SKM-1 (cell line): ENCODE measurements at regions not wholly inside any gene's neighbourhood (a gene's known extent, or its start where the extent isn't known, plus 50 kb on each side); places are given as distances from the start of the nearest gene placed in this dataset.
"Not testable (repeated sequence)": the region's sequence is repeated elsewhere in the genome, so short reads cannot be mapped to it uniquely, and the experiment has no call there.

Experiments used
- DNase-seq: peaks from one replicate; lab custom pipeline; 2025; ENCODE audit not compliant: unreplicated experiment; lab: John Stamatoyannopoulos, UW

DNA sequence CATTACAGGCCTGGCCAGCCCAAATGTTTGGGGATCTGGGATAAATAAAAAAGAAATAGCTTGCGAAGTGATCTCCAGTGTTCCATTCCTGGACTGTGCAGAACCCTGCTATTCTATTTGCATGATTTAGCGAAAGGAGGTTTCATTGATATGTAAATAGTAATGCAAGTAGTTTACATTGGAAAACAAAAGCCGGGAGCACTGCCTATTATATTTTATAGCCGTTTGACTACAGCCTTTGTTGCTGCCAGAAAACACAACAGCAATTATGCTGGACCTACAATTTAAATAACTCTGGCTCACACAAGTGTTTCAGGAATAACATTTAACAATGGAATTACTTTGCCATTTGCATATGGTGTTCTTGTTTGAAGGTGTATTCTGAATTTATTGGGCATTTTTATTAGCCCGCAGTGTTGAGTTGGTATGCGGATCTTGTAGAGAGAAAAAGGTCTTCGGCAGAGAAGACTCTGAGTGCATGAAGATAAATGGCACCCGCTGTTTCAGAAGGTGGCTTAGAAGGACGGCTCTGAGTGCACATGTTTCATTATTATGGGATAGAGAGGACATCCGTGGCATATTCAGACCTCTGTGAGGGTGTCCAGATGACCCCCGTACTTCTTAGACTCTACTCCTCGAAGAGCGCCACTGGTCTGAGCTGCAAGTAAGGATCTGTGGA, 315.0 kb downstream of the BRD1 start:
- DNase-seq = no peak

DNA sequence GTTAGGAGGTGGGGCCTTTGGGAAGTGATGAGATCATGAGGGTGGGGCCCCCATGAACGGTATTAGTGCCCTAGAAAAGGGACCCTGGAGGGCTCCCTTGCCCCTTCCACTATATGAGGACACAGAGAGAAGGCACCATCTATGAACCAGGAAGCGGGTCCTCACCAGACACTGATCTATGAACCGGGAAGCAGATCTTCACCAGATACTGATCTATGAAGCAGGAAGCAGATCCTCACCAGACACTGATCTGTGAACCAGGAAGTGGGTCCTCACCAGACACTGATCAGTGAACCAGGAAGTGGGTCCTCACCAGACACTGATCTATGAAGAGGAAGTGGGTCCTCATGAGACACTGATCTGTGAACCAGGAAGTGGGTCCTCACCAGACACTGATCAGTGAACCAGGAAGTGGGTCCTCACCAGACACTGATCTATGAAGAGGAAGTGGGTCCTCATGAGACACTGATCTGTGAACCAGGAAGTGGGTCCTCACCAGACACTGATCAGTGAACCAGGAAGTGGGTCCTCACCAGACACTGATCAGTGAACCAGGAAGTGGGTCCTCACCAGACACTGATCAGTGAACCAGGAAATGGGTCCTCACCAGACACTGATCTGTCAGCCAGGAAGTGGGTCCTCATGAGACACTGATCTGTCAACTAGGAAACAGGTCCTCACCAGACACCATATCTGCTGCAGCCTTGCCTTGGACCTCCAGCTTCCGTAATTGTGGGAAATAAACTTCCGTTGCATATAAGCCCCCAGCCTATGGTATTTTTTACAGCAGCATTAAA, 316.1 kb downstream of the BRD1 start:
- DNase-seq = not testable (repeated sequence)

DNA sequence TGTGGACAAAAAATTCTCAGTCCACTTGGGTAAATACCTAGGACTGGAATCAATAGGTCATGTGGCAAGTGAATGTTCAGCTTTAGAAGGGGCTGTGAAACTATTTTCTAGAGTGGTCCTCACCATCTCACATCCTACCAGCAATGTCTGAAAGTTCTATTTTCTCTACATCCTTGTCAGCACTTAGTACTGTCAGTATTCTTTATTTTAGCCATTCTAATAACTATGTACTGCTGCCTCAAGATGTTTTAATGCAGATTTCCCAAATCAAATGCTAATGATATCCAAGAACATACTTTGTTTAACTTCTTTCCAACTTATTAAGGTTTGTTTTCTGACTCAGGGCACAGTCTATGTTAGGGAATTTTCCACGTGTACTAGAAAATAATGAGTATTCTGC, 317.0 kb downstream of the BRD1 start:
- no peak for DNase-seq

DNA sequence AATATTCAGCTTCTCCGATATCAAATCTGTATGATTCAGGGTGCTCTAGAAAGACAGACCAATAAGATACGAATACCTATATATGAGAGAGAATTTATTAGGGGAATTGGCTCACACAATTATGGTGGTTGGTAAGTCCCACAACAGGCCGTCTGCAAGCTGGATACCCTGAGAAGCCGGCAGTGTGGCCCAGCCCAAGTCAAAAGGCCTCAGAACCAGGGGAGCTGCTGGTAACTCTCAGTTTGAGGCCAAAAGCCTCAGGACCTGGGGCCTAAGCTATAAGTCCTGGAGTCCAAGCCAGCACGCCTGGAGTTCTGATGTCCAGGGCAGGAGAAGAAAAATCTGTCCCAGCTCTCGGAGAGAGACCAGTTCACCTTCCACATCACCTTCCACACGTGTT, 318.7 kb downstream of the BRD1 start:
- no peak for DNase-seq

DNA sequence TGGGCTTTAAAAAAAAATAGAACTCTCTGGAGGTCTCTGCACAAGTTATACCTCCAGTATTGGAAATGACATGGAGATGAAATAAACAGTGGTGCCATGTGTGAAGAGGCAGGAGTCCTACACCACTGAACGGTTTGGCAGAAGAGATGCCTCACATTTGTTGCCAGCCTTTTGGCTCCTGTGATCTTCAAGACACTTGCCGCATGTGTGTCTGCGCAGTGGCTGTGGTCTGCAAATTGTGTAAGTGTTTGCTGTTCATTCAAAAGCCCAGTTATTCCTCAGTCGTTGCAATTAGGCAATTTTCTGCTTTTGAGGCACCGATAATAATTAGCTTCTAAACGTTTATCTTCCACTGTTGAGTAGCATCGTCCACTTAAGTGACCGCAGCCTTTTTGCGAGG, 319.1 kb downstream of the BRD1 start:
- no peak for DNase-seq

DNA sequence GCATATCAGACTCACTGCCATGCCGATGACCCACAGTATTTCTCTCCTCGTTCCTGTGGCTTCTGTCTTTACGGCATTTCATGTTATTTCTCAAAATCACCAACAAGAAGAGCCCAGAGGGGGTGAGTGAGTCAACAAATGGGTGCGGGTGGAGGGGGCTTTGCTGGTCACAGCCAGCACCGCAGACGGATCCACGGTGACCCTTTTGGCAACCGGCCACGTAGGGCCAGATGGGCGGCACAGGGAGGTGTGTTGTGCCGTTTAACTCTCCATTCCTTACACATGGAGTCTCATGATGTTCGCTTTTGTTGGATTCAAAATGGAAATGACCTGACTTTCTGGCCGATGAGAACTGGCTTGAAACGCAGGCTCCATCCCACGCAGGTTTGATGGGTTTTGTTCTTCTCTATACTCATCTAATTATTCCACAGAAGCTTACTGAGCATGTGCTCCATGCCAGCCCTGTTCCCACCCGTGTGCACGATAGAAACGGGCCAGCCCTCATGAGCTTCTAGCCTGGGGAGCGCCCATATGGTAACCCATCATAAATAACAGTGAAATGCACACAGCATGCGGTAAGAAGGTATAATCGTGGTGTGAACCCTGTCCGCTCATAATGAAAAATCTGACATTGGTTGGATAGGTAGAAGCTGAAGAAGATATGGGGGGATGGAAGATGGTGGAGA, 319.9 kb downstream of the BRD1 start:
- DNase-seq = no peak

DNA sequence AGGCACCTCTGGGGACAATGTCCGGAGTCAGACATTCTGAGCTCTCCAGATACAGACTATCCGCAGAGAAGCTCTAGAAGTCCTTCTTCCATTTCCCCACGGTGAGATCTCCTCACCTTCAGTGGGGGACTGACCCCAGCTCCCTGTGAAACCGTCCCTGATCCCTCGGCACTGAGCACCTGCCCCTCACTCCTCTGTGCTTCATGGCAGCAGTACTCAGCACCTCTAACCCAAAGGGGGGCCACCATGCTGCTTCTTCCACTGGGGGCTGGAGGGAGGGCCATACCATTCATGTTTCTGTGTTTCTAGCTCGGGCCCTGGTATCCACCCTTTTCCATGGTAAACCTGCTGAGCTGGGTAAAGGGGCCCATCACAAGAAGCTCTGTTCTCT, 321.7 kb downstream of the BRD1 start:
- DNase-seq = no peak

DNA sequence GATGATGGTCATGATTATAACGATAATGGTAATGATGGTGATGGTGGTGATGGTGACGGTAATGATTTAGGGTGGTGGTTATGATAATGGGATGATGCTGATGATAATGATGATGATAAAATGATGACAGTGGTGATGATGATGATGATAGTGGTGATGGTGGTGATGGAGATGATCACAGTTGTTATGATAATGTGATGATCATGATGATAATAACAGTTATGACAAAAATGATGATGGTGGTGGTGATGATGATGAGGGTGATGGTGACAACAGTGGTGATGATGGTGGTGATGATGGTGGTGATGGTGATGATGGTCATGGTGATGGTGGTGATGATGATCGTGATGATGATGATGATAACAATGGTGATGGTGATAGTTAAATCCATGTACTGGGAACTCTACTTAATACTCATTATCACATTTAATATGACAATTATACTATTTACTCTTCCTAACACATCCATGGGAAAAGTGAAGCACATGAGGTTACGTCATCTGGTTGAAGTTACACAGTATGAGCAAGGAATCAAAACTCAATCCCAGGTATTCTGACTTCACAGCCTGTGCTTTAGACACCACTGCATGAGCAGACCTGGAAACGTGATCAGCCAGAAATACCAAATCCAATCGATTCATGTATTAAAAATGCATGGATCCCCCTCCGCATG, 322.2 kb downstream of the BRD1 start:
- no peak for DNase-seq

DNA sequence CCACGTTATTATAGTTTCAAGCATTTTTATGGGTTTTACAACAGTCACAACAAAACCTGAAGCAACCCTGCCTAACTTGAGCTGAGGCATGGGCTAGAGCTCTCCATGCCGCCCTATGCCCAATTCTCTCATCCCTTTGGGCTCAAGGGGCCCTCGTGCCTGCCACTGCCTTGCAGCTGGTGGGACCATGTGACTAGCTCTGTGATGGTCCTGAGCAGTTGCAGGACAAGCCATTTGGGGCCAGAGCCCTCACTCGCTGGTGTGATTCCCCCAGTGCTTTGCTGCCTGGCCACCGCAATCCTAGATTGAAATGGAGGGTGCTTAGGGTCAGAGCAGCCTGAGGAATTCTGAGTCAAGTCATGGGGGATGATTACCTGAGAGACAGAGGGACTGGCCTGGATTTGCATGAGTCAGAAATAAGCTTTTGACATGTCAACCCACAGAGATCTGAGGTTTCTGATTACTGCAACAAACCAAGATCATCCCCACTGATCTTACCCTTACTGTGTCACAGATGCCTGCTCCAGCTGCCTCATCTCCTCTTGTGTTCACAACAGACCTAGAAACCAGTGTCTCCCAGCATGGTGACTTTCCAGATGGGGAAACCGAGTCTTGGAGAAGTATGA, 323.7 kb downstream of the BRD1 start:
- no peak for DNase-seq

DNA sequence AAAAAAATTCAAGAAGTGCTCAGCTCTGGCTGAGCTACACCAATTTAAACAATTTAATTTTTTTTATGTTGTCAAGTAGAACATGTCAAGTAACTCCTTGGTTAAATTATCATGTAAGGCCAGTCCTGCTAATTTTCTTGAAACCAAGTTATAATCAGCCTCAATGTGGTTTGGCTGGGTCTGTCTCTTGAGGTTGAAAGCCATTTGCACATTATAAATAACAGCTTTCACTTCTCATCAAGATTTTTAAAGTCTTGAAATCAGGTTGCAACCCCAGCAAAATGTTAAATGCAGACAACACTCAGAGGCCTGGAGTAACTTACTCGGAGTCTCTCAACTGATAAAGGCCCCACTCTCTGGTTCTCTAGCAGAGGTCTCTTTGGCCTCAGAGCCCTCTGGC, 324.4 kb downstream of the BRD1 start:
- no peak for DNase-seq

DNA sequence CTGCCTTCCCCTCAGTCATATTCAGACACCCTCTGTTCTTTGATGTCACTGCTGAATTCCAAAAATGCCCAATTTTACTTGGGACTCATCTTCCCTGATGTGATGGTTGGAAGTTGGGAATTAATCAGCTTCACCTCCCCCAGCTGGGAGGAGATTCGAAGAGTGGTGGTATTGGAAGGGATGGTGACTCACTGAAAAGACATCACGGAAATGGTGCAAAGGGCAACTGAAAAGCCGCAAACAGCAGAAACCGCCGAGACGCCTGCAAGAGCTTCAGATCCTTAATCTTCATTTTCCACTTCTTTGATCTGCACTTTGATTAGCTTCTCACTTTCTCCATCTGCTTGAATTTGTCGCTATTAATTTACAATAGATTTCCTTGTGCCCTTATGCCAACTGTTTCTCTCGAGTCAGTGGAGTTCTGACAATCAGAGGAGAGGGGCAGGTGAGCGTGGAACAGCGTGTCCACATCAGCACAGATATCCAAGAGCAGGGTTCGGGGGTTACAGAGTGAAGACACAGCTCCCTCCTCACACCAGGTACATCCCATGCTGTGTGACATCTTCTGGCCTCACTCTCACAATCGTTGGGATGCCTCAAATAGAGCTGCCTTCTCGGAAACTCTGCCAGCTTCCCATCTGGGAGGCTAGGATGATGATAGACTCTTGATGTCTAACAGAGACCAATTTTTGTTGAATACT, 325.4 kb downstream of the BRD1 start:
- DNase-seq = no peak

DNA sequence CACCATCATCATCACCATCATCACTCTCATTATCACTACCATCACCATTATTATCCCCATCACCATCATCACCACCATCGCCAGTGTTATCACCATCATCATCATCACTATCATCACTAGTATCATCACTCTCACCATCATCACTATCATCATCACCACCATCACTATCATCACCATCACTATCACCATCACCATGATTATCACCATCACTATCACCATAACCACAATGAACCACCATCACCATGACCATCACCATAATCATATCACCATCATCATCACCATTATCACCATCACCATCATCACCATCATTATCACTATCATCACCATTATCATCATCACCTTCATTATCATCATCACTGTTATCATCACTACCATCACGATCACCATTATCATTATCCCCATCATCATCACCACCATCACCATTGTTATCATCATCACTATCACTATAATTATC, 326.7 kb downstream of the BRD1 start:
- no peak for DNase-seq

DNA sequence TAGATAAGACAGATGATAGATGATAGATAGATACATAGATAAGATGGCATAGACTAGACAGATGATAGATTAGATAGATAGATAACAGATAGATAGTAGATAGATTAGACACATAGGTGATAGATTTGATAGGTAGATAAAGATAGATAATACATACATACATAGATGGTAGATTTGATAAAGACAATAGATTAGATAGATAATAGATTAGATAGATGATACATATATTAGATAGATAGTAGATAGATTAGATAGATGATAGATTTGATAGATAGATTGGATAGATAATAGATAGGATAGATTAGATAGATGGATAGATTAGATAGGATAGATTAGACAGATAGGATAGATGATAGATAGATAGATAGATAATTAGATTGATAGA, 327.6 kb downstream of the BRD1 start:
- DNase-seq = no peak

DNA sequence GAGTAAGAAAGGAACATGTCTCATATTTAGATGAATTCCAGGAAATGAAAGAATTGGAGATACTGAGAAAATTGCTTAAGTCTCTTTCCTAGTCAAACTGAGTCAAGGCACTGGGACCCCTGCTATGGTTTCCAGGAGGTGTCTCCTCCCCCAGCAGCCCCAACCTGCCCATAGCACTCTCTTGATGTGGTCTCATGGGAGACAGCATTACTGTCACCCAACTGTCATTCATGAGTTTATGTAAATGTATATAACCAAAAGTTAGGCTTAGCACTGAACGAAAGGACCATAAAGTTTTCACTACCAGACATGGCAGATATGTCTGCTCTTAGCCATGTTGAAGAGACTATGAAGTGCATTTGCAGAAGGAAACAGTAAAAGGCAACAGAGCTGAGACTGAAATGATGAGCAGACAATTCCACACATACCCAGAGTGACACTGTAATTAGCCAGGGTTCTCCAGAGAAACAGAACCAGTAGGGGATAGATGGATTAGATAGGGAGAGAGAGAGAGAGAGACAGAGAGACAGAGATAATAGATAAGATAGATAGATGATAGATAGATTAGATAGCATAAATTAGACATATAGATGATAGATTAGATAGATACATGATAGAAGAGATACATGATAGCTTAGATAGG, 328.1 kb downstream of the BRD1 start:
- no peak for DNase-seq

DNA sequence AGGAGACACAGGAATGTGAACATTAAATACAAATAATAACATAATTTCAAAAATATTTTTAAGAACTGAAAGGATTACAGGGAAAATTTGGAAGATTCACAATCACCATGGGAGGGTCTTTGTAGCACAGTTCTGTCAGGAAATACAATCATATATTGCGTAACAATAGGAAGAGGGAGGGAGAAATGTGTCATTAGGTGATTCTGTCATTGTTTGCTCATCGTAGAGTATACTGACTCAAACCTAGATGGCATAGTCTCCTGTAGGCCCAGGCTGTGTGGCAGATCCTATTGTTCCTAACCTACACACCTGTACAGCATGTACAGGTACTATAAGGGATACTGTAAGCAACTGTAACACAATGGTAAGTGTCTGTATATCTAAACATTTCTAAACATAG, 330.4 kb downstream of the BRD1 start:
- no peak for DNase-seq

DNA sequence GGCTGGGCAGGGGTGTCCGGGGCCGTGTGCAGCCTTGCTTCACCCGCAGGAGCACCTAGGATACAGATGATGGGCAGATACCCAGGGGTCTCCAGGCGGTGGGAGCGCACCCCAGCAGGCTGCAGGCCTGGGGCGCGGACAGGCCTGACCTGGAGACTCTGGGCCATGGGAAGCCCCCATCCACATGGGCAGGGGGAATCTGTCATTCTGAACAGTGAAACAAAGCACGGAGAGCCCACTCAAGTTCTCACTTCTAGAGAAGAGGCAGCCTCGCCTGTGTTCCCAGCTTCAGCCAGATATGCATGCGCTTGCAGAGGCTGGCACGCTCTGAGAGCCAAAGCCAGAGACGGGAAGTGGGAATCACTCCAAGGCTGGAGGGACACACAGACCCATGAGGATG, 333.1 kb downstream of the BRD1 start:
- DNase-seq = no peak

DNA sequence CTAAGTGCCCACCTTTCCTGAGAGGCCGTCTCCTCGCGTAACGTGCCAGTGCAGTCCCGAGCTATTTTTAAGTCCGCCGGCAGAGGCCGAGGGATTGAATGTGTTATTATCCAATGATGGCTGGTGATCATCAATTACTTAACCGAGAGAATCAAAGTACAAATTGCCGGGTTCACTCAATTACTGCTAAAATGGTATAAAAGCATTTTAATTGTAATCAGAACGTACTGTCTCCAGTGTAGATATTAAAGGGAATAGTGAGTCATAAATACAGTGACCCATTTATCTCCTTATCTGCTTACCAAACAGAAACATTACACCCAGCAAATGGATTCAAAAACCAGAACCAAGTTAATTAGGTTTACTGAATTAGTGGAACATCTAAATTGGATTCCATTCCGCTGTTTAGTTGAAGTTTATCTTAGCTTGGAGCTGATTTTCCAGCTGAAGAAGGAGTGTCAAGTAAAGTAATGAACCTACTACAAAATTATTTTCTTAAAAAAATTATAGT, 334.9 kb downstream of the BRD1 start:
- no peak for DNase-seq

DNA sequence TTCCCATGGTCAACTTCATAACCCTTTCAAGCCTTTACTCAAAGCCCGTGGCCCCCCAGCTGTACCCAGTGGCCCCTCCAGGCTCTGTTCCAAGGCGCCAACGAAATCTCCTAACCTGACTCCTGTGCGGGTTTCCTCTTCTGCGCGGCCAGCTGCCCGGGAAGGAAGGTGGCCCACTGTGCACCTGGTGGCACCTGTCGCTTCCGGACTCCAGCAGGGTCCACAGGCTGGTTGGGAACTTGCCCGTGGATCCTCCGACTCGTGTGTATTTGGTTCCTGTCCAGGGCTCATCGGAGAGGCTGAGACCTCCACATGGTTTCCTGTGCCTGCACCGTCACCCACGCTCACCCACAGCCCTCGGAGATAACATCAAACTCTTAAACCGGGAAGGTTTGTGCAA, 335.4 kb downstream of the BRD1 start:
- DNase-seq = no peak

DNA sequence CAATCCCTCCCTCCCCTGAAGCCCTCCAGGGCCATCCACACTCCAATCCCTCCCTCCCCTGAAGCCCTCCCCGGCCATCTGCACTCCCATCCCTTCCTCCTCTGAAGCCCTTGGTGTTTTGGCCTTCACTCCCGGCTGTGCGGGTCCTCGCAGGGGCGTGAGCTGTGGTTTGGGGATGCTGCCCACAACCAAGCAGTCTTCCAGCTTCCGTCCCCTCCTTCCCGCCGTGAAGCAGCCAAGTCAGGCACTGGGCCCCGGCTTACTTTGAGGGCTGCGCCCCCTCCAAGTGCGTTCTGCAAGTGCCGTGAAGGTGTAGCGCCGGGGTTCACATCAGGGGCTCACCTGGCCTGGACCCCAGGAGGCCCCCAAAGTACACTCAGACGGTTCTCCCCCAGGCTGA, 335.9 kb downstream of the BRD1 start:
- DNase-seq = no peak

DNA sequence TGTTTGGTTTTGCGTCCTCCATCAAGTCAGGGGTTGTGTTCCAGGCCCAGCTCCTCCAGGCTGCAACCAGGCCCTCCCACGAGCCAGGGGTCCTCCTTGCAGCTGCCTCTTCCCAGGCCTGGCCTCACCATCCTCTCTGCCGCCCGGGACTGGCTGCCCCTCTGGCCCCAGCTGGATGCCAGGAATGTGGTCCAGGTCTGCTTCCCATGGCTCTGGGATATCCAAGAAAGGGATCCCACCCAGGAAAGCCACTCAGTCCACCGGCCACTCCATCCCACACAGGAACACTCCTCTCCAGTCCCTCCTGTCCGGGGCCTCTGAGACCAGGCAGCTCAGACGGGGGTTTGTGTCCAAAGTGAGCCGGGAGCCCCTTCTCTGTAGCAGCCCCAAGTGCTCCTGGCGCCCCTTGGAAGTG, 336.4 kb downstream of the BRD1 start:
- DNase-seq = no peak
